Esophagus squamous epithelium (tissue), 5 donors: ENCODE measurements at regions not wholly inside any gene's neighbourhood (a gene's known extent, or its start where the extent isn't known, plus 50 kb on each side); places are given as distances from the start of the nearest gene placed in this dataset.

Experiments
- DNase-seq: peaks from one replicate; lab custom pipeline; 2025; lab: John Stamatoyannopoulos, UW
- H3K27ac ChIP-seq, 4 donors: fragments of 200-600 bp; sonication (generic); one replicate each; pipeline ENCODE4 v1.5.1; 2016 to 2019; ENCODE audit warnings: mild to moderate bottlenecking in 1 of 4
- H3K27me3 ChIP-seq, 4 donors: fragments of 200-600 bp; sonication (generic); 1 replicate in 3 of 4; 2 replicates in 1 of 4; pipeline versions ENCODE4 v1.5.1 to v1.6.0; 2017 to 2021; ENCODE audit warnings: antibody characterized with exemption in 1 of 4
- H3K36me3 ChIP-seq, 3 donors: fragments of 200-600 bp; sonication (generic); one replicate each; pipeline ENCODE4 v1.5.1; 2016 to 2019
- H3K4me1 ChIP-seq, 3 donors: fragments of 200-600 bp; sonication (generic); one replicate each; pipeline ENCODE4 v1.5.1; 2017 to 2019
- H3K4me3 ChIP-seq, 4 donors: fragments of 200-600 bp; sonication (generic); 1 replicate in 3 of 4; 2 replicates in 1 of 4; pipeline ENCODE4 v1.5.1; 2016 to 2019; ENCODE audit warnings: mild to moderate bottlenecking in 2 of 4, moderate library complexity in 1 of 4
- H3K9me3 ChIP-seq, 3 donors: fragments of 200-600 bp; sonication (generic); one replicate each; pipeline ENCODE4 v1.5.1; 2016 to 2019
- POLR2A ChIP-seq, 4 donors: fragments of 450-650 bp; IDR thresholded peaks; one replicate each; pipeline ENCODE4 v1.6.1; 2017; ENCODE audit warnings: antibody characterized with exemption in 4 of 4, mild to moderate bottlenecking in 4 of 4, moderate library complexity in 3 of 4
- WGBS, 2 donors: methylation state at CpG; one replicate each; pipeline ENCODE4 v1.1.5; 2018; 5-methylcytosine and 5-hydroxymethylcytosine counted together
- intact Hi-C: fragments of 100-400 bp; cut with DNase I; formaldehyde crosslinking; loops from one replicate; pipeline ENCODE4 v1.15.0; 2022
- small RNA-seq, 4 donors: library from RNA; depleted of rRNA; stranded (forward); fragments of <200 nt; gene quantifications; one replicate each; pipeline ENCODE3, GENCODE V24; 2016
- TF ChIP-seq, protein P1 (sequence below), 6 experiments: fragments of 450-650 bp in 4 of 6; fragments of 200-600 bp in 2 of 6; sonication (generic) in 2 of 6; IDR thresholded peaks; one replicate each; pipeline ENCODE4 v1.5.1; 2016 to 2019; ENCODE audit warnings: antibody characterized with exemption in 6 of 6, mild to moderate bottlenecking in 4 of 6, moderate library complexity in 4 of 6
- donor health status: DM: yes; HTN: yes; CAD: no.

DNA sequence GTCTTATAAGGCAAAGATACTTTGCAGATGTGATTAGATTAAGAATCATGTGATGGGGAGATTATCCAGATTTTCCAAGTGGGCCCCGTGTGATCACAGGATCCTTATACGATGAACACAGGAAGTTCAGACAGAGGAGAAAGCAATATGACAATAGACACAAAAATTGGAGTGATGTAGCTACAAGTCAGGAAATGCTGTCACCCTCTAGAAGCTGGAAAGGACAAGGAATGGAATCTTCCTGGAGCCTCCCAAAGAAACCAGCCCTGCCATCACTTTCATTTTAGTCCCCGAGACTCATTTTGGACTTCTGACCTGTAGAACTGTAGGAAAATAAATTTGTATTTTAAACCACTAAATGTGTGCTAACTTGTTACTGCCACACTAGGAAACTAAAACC is 61.9 kb upstream of the C1orf21 start:
- Histone ChIP-seq H3K4me3 (no peak overlapping the region), H3K4me1 (peaks cover 0 to 6% (median 0%) of the 10 kb centered on the region in 3 donors)
- intact Hi-C loops = no loop called here

DNA sequence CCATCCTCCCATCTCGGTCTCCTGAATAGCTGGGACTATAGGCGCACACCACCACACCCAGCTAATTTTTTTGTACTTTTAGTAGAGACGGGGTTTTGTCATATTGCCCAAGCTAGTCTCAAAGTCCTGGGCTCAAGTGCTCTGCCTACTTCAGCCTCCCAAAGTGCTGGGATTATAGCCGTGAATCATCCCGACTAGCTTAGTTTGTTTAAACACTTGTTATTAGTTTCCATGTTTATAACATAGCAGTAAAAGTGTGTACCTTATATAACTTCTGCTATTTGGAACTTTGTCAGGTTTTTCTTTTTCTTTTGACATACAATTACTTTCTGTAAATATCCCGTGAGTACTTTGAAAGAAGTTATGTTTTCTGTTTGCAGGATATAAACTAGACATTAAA is 60.6 kb upstream of the C1orf21 start:
- Histone ChIP-seq H3K4me1 (peaks cover 5 to 19% (median 6%) of the 10 kb centered on the region in 3 donors), H3K27ac (no peak overlapping the region), H3K9me3 (no peaks in the 10 kb centered on the region), H3K27me3 (no peaks in the 10 kb centered on the region), H3K36me3 (no peaks in the 10 kb centered on the region), H3K4me3 (no peak overlapping the region)
- no peak for DNase-seq
- TF ChIP-seq POLR2A (IDR thresholded peaks at IDR 0.05) = no peak
- TF ChIP-seq, protein P1, sequence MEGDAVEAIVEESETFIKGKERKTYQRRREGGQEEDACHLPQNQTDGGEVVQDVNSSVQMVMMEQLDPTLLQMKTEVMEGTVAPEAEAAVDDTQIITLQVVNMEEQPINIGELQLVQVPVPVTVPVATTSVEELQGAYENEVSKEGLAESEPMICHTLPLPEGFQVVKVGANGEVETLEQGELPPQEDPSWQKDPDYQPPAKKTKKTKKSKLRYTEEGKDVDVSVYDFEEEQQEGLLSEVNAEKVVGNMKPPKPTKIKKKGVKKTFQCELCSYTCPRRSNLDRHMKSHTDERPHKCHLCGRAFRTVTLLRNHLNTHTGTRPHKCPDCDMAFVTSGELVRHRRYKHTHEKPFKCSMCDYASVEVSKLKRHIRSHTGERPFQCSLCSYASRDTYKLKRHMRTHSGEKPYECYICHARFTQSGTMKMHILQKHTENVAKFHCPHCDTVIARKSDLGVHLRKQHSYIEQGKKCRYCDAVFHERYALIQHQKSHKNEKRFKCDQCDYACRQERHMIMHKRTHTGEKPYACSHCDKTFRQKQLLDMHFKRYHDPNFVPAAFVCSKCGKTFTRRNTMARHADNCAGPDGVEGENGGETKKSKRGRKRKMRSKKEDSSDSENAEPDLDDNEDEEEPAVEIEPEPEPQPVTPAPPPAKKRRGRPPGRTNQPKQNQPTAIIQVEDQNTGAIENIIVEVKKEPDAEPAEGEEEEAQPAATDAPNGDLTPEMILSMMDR (IDR thresholded peaks at IDR 0.05) = no peak
- intact Hi-C loops = no loop called here
- WGBS, 2 donors = 49 to 61% methylated on average over 6 of the region's 6 CpGs

More for the DNA sequence above, 61.9 kb upstream of the C1orf21 start:
- Histone ChIP-seq H3K36me3 (no peaks in the 10 kb centered on the region), H3K9me3 (no peaks in the 10 kb centered on the region), H3K27ac (no peak overlapping the region), H3K27me3 (no peaks in the 10 kb centered on the region)
- WGBS, 2 donors = 63 to 74% methylated on average over 3 of the region's 3 CpGs
- DNase-seq = no peak
- TF ChIP-seq POLR2A (IDR thresholded peaks at IDR 0.05) = no peak
- TF ChIP-seq, protein P1 (IDR thresholded peaks at IDR 0.05) = no peak

DNA sequence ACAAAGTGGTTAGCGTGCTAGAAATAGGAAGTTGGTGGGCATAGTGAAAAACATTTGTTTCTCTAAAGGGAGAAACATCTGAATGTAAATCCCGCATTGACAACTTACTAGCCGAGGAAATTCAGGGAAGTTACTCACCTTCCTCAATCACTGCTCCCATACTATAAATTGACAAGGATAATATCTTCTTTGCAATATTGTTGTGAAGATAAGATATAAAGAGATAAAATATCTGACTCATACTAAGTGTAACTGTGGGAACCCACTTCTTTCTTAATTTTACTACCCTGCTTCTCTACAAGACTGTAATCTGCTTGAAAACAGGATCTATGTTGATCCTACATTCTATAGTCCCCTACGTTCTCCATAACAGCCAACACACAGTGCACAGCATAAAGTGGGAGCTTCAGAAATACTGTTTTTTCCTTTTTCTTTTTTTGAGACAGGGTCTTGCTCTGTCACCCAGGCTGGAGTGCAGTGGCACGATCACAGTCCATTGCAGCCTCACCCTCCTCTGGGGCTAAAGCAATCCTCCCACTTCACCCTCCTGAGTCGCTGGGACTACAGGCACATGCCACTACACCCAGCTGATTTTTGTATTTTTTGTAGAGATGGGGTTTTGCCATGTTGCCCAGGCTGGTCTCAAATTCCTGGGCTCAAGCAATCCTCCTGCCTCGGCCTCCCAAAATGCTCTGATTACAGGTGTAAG is 57.4 kb upstream of the C1orf21 start:
- Histone ChIP-seq H3K27me3 (no peaks in the 10 kb centered on the region), H3K4me3 (no peak overlapping the region), H3K36me3 (no peaks in the 10 kb centered on the region), H3K9me3 (peaks cover 0 to 5% (median 0%) of the 10 kb centered on the region in 3 donors), H3K27ac (no peak overlapping the region), H3K4me1 (peaks cover 5 to 21% (median 6%) of the 10 kb centered on the region in 3 donors)
- WGBS, 2 donors = 73 to 75% methylated on average over 6 to 7 of the region's 7 CpGs
- TF ChIP-seq POLR2A (IDR thresholded peaks at IDR 0.05) = no peak
- no peak for DNase-seq
- intact Hi-C loops = no loop called here

DNA sequence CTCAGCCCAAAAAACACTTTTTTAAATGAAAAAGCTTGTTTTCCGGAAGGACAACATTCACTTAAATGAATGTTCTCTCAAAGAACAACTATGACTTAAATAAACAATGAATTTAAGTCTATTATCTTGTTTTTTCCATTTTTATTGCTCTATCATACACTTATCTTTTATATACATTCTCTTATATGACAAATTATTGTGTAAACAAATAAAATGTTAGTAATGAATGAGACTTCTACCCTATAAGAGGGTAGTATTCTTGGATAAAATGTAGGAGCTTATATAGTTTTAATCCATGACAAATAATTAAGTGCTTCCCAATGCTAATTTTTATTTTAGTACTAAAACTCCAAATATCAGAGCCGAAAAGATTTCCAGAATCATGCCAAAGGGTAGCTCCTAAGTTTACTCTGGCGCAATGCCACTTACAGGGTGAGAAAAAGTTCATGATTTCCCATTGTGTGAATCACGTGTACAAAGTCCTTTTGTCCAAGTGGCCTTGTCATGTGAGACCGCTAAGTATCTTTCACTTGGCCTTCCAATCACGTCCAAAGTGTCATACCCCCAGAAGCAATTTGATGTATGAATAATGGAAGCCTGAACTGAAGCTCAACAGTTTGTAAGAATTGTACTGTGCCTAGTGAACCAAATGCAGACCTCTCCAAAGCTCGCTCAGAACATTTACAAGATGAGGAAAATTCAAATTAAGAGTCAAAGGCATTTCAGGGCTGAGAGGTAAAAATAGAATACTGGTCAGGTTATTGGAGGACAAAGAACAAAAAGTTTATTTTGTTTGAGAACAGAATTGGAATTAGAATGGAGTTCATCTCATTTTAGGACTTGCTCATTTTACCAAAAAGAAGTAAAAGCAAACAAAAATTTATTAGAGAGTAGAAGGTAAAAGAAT is 56.6 kb upstream of the C1orf21 start:
- TF ChIP-seq POLR2A (IDR thresholded peaks at IDR 0.05) = no peak
- TF ChIP-seq, protein P1 (IDR thresholded peaks at IDR 0.05) = no peak
- WGBS, 2 donors = 37 to 52% methylated on average over 7 of the region's 7 CpGs

DNA sequence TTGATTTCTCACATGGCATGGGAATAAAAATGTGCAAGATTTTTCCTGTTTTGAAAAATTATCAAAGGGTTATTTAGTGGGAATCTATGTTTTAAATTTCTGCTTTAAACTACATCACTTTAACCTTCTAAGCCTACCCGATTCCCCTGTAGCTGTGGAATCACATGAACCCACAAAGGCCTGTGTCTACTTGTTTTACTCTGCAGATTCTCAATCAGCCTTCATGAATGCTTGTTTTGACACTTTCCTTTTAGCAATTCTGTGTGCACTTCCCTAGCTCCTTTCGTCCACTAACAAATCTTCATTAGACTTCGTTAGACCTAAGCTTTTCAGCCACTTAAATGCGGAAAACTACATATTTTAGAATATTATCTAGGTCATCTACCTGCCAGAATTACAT is 56.0 kb upstream of the C1orf21 start:
- 26 to 50% methylated on average over 4 of the region's 4 CpGs for WGBS, 2 donors
- no peak for DNase-seq
- intact Hi-C loops = no loop called here
- Histone ChIP-seq H3K9me3 (peaks cover 0 to 5% (median 0%) of the 10 kb centered on the region in 3 donors), H3K27ac (peak overlapping the region in 2 of 4 donors; percentile 10 to 48), H3K4me1 (peaks cover 5 to 21% (median 6%) of the 10 kb centered on the region in 3 donors), H3K4me3 (no peak overlapping the region), H3K36me3 (no peaks in the 10 kb centered on the region), H3K27me3 (no peaks in the 10 kb centered on the region)
- TF ChIP-seq, protein P1 (IDR thresholded peaks at IDR 0.05) = no peak
- no peak for TF ChIP-seq POLR2A (IDR thresholded peaks at IDR 0.05)

More for the DNA sequence above, 56.6 kb upstream of the C1orf21 start:
- Histone ChIP-seq H3K4me1 (peaks cover 5 to 21% (median 6%) of the 10 kb centered on the region in 3 donors), H3K27ac (peak overlapping the region in 2 of 4 donors; percentile 10 to 48), H3K9me3 (peaks cover 0 to 5% (median 0%) of the 10 kb centered on the region in 3 donors), H3K27me3 (no peaks in the 10 kb centered on the region), H3K36me3 (no peaks in the 10 kb centered on the region), H3K4me3 (no peak overlapping the region)
- no peak for DNase-seq
- intact Hi-C loops = no loop called here

Small RNA genes lying in the stretch of these regions (small RNA-seq; reads per million reads assigned to genes)
- 0 reads per million in 4 donors for gene RF00019
